ENCODE measurements at regions not wholly inside any gene's neighbourhood (a gene's known extent, or its start where the extent isn't known, plus 50 kb on each side); places are given as distances from the start of the nearest gene placed in this dataset.

GRCh38 chr6:167733740-167734661 lies 92.7 kb upstream of the AFDN start (continued):
- TF ChIP-seq ZNF512B (CRISPR knock-in tag; IDR thresholded peaks at IDR 0.05; ENCODE audit: borderline replicate concordance) (peak; percentile 99), ATF2 (CRISPR knock-in tag; IDR thresholded peaks at IDR 0.05) (peak; percentile 93; the same call in 1 of the 2 replicates), NKX3-1 (CRISPR knock-in tag; IDR thresholded peaks at IDR 0.05) (peak; percentile 94), MEIS2 (CRISPR knock-in tag; IDR thresholded peaks at IDR 0.05) (peak; percentile 96), CBX1 (IDR thresholded peaks at IDR 0.05; ENCODE audit: low read depth) (no peak), CEBPZ (IDR thresholded peaks at IDR 0.05; ENCODE audit: low read length) (no peak), GABPA (IDR thresholded peaks at IDR 0.05; ENCODE audit: low read depth, low read length) (no peak), GABPA (CRISPR knock-in tag; IDR thresholded peaks at IDR 0.05; ENCODE audit: low read depth) (peak; percentile 74), HOXA3 (CRISPR knock-in tag; IDR thresholded peaks at IDR 0.05) (peak; percentile 92), IKZF4 (CRISPR knock-in tag; IDR thresholded peaks at IDR 0.05; ENCODE audit: borderline replicate concordance, low read depth, not compliant biosample characterization) (peak; percentile 74), SYNCRIP (IDR thresholded peaks at IDR 0.05; ENCODE audit: insufficient read depth, low read depth, low read length) (no peak)
- TF ChIP-seq, protein P1, sequence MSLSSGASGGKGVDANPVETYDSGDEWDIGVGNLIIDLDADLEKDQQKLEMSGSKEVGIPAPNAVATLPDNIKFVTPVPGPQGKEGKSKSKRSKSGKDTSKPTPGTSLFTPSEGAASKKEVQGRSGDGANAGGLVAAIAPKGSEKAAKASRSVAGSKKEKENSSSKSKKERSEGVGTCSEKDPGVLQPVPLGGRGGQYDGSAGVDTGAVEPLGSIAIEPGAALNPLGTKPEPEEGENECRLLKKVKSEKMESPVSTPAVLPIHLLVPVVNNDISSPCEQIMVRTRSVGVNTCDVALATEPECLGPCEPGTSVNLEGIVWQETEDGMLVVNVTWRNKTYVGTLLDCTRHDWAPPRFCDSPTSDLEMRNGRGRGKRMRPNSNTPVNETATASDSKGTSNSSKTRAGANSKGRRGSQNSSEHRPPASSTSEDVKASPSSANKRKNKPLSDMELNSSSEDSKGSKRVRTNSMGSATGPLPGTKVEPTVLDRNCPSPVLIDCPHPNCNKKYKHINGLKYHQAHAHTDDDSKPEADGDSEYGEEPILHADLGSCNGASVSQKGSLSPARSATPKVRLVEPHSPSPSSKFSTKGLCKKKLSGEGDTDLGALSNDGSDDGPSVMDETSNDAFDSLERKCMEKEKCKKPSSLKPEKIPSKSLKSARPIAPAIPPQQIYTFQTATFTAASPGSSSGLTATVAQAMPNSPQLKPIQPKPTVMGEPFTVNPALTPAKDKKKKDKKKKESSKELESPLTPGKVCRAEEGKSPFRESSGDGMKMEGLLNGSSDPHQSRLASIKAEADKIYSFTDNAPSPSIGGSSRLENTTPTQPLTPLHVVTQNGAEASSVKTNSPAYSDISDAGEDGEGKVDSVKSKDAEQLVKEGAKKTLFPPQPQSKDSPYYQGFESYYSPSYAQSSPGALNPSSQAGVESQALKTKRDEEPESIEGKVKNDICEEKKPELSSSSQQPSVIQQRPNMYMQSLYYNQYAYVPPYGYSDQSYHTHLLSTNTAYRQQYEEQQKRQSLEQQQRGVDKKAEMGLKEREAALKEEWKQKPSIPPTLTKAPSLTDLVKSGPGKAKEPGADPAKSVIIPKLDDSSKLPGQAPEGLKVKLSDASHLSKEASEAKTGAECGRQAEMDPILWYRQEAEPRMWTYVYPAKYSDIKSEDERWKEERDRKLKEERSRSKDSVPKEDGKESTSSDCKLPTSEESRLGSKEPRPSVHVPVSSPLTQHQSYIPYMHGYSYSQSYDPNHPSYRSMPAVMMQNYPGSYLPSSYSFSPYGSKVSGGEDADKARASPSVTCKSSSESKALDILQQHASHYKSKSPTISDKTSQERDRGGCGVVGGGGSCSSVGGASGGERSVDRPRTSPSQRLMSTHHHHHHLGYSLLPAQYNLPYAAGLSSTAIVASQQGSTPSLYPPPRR (CRISPR knock-in tag; IDR thresholded peaks at IDR 0.05; ENCODE audit: borderline replicate concordance): peak; percentile 99
- TF ChIP-seq, protein P2, sequence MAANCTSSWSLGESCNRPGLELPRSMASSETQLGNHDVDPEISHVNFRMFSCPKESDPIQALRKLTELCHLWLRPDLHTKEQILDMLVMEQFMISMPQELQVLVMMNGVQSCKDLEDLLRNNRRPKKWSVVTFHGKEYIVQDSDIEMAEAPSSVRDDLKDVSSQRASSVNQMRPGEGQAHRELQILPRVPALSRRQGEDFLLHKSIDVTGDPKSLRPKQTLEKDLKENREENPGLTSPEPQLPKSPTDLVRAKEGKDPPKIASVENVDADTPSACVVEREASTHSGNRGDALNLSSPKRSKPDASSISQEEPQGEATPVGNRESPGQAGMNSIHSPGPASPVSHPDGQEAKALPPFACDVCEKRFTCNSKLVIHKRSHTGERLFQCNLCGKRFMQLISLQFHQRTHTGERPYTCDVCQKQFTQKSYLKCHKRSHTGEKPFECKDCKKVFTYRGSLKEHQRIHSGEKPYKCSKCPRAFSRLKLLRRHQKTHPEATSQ (CRISPR knock-in tag; IDR thresholded peaks at IDR 0.05; ENCODE audit: borderline replicate concordance): peak; percentile 90; the same call in 1 of the 2 replicates
